CD8-positive, alpha-beta memory T cell (primary cell): ENCODE measurements at regions not wholly inside any gene's neighbourhood (a gene's known extent, or its start where the extent isn't known, plus 50 kb on each side); places are given as distances from the start of the nearest gene placed in this dataset.
"Not testable (repeated sequence)": the region's sequence is repeated elsewhere in the genome, so short reads cannot be mapped to it uniquely, and the experiment has no call there.

Source experiments
- CTCF ChIA-PET: fragments of 350-600 bp; sonication (Branson Sonifier 250); formaldehyde crosslinking; loops from one replicate; lab custom pipeline; 2021; ENCODE audit warnings: antibody characterized with exemption; lab: Charles Lee
- POLR2A ChIA-PET: fragments of 350-600 bp; sonication (Branson Sonifier 250); formaldehyde crosslinking; loops from one replicate; lab custom pipeline; 2021; ENCODE audit warnings: antibody characterized with exemption; lab: Charles Lee
- DNase-seq, 5 donors: peaks; one replicate each; pipeline versions ENCODE4 v3.0.0 to v3.0.0-alpha.2; 2020 to 2022; ENCODE audit warnings: mixed read lengths in 1 of 5
- H3K27ac ChIP-seq: one replicate; pipeline ENCODE4 v1.7.0; 2013; ENCODE audit warnings: low read depth, mild to moderate bottlenecking, low read length, moderate library complexity
- H3K27me3 ChIP-seq: 2 replicates; pipeline ENCODE4 v1.7.0; 2013; ENCODE audit warnings: low read length, mild to moderate bottlenecking; ENCODE audit not compliant: insufficient read depth, poor library complexity, severe bottlenecking
- H3K36me3 ChIP-seq: 2 replicates; pipeline ENCODE4 v1.7.0; 2013; ENCODE audit warnings: mild to moderate bottlenecking, low read length, moderate library complexity; ENCODE audit not compliant: insufficient read depth
- H3K4me1 ChIP-seq: 2 replicates; pipeline ENCODE4 v1.7.0; 2013; ENCODE audit warnings: mild to moderate bottlenecking, low read length, moderate library complexity; ENCODE audit not compliant: insufficient read depth
- H3K4me3 ChIP-seq: 2 replicates; pipeline ENCODE4 v1.7.0; 2013; ENCODE audit warnings: mild to moderate bottlenecking, low read length
- H3K9me3 ChIP-seq: 2 replicates; pipeline ENCODE4 v1.7.0; 2013; ENCODE audit warnings: mild to moderate bottlenecking, low read length
- H3K27ac Mint-ChIP-seq, 8 donors: one replicate each; pipeline ENCODE4 v1.8.0; 2020 to 2021; ENCODE audit warnings: mixed read lengths in 8 of 8, mild to moderate bottlenecking in 6 of 8, inconsistent platforms in 3 of 8, moderate library complexity in 3 of 8
- H3K27me3 Mint-ChIP-seq, 2 donors: one replicate each; pipeline ENCODE4 v1.8.0; 2020 to 2021; ENCODE audit warnings: mixed read lengths in 2 of 2, mild to moderate bottlenecking in 1 of 2, moderate library complexity in 1 of 2
- H3K36me3 Mint-ChIP-seq, 3 donors: one replicate each; pipeline ENCODE4 v1.8.0; 2020 to 2021; ENCODE audit warnings: mixed read lengths in 3 of 3, inconsistent platforms in 1 of 3, mild to moderate bottlenecking in 1 of 3
- H3K4me1 Mint-ChIP-seq, 3 donors: one replicate each; pipeline ENCODE4 v1.8.0; 2020 to 2021; ENCODE audit warnings: mixed read lengths in 3 of 3, inconsistent platforms in 1 of 3, mild to moderate bottlenecking in 1 of 3
- H3K4me3 Mint-ChIP-seq, 7 donors: one replicate each; pipeline ENCODE4 v1.8.0; 2020 to 2021; ENCODE audit warnings: mixed read lengths in 7 of 7, mild to moderate bottlenecking in 6 of 7, moderate library complexity in 4 of 7, inconsistent platforms in 2 of 7
- H3K9me3 Mint-ChIP-seq, 5 donors: one replicate each; pipeline ENCODE4 v1.8.0; 2020 to 2022; ENCODE audit warnings: mixed read lengths in 5 of 5, mild to moderate bottlenecking in 3 of 5, moderate library complexity in 2 of 5, inconsistent platforms in 1 of 5

DNA sequence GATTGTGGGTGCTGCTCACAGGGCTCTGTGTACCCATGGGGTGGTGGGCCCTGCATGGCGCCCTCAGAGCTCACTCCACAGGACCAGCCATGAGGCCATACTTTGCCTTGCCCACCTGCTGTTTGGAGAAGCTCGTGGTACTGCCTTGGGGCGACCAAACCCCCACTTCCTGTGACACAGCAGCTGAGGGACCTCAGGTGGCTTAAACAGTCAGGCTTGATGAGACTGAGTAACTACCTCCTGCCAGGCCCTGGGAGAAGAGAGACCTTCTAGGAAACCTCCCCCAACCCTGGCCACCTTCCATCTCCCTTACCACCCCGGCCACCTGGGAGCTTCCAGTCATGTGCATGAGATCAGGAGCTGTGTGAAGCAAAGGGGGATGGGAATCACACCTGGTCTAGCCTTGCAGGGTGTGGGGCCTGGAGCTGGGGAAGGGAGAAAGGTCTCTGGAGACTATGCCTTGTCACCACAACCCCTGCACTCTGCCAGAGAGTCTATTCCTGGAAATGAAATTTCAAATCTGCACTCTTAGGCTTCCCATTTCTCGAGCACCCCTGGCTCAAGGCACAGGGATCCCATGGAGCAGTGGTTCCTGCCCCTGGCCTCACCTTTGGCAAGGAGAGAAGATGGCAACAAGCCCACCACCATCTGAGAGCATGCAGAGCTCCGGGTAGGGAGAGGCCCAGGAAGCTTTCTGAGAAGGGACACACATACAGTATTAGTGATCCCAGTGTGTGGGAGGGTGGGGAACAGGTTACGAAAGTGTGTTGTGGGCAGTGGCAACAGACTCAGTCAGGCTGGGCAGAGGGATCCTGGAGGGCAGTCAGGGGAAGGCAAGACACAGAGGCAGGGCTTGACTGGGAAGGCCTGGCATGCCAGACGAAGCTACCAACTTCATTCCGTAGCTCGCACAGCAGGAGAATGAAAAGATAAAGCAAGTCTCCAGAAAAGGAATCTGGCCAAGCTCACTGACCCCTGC lies 125.0 kb downstream of the URI1 start:
- POLR2A ChIA-PET, result no interaction called here
- H3K9me3 Mint-ChIP-seq, result no peaks in the 10 kb centered on the region
- Histone ChIP-seq H3K27ac (no peak overlapping the region), H3K36me3 (no peaks in the 10 kb centered on the region), H3K4me1 (no peaks in the 10 kb centered on the region), H3K4me3 (no peak overlapping the region), H3K9me3 (no peaks in the 10 kb centered on the region), H3K27me3 (no peaks in the 10 kb centered on the region)
- no peaks in the 10 kb centered on the region for H3K36me3 Mint-ChIP-seq
- H3K27me3 Mint-ChIP-seq, result peaks cover 7 to 10% of the 10 kb centered on the region in 2 donors
- H3K4me3 Mint-ChIP-seq, result no peak overlapping the region
- CTCF ChIA-PET, result no interaction called here
- H3K4me1 Mint-ChIP-seq, result no peaks in the 10 kb centered on the region
- DNase-seq, result no peak
- peak overlapping the region in 1 of 8 donors; percentile 9 for H3K27ac Mint-ChIP-seq

DNA sequence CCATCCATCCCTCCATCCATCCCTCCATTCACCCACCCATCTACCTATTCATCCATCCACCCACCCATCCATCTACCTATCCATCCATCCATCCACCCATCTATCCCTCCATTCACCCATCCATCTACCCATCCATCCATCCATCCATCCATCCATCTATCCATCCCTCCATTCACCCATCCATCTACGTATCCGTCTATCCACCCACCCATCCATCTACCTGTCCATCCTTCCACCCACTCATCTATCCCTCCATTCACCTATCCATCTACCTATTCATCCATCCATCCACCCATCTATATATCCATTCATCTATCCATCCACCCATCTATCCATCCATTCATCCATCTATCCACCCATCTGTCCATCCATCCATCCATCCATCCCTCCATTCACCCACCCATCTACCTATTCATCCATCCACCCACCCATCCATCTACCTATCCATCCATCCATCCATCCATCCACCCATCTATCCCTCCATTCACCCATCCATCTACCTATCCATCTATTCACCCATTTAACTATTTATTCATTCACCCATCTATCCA lies 126.0 kb downstream of the URI1 start:
- H3K27ac ChIP-seq, H3K4me3 Mint-ChIP-seq, H3K36me3 ChIP-seq, H3K27me3 ChIP-seq, H3K36me3 Mint-ChIP-seq, POLR2A ChIA-PET, H3K4me1 ChIP-seq, H3K4me1 Mint-ChIP-seq, H3K4me3 ChIP-seq, CTCF ChIA-PET, H3K9me3 Mint-ChIP-seq, DNase-seq, H3K9me3 ChIP-seq: not testable (repeated sequence)
- H3K27ac Mint-ChIP-seq, result peak overlapping the region in 1 of 8 donors; percentile 74
- peaks cover 7 to 12% of the 10 kb centered on the region in 2 donors for H3K27me3 Mint-ChIP-seq

- H3K27ac ChIP-seq, result no peak overlapping the region
- H3K4me1 Mint-ChIP-seq, result no peaks in the 10 kb centered on the region
- H3K27me3 Mint-ChIP-seq, result peaks cover 7 to 12% of the 10 kb centered on the region in 2 donors
- H3K4me3 Mint-ChIP-seq, result no peak overlapping the region
- POLR2A ChIA-PET, result no interaction called here
- no peaks in the 10 kb centered on the region for H3K9me3 Mint-ChIP-seq
- H3K27ac Mint-ChIP-seq, result no peak overlapping the region
- H3K36me3 ChIP-seq, result no peaks in the 10 kb centered on the region
- H3K9me3 ChIP-seq, result no peaks in the 10 kb centered on the region
- no peak overlapping the region for H3K4me3 ChIP-seq
- no peaks in the 10 kb centered on the region for H3K27me3 ChIP-seq
- H3K36me3 Mint-ChIP-seq, result no peaks in the 10 kb centered on the region
- DNase-seq, result no peak
- CTCF ChIA-PET, result no interaction called here
- no peaks in the 10 kb centered on the region for H3K4me1 ChIP-seq
These were observed 126.7 kb downstream of the URI1 start for GRCh38 chr19:30068528-30069395.

- Mint-ChIP-seq H3K4me3 (no peak overlapping the region), H3K36me3 (no peaks in the 10 kb centered on the region), H3K4me1 (no peaks in the 10 kb centered on the region), H3K27me3 (peaks cover 7 to 16% of the 10 kb centered on the region in 2 donors), H3K27ac (no peak overlapping the region), H3K9me3 (no peaks in the 10 kb centered on the region)
- Histone ChIP-seq H3K4me3 (no peak overlapping the region), H3K27ac (no peak overlapping the region), H3K27me3 (no peaks in the 10 kb centered on the region), H3K4me1 (no peaks in the 10 kb centered on the region), H3K36me3 (no peaks in the 10 kb centered on the region), H3K9me3 (no peaks in the 10 kb centered on the region)
- DNase-seq, result no peak
- ChIA-PET CTCF (no interaction called here), POLR2A (no interaction called here)
These were observed 127.6 kb downstream of the URI1 start for GRCh38 chr19:30069535-30070197.

DNA sequence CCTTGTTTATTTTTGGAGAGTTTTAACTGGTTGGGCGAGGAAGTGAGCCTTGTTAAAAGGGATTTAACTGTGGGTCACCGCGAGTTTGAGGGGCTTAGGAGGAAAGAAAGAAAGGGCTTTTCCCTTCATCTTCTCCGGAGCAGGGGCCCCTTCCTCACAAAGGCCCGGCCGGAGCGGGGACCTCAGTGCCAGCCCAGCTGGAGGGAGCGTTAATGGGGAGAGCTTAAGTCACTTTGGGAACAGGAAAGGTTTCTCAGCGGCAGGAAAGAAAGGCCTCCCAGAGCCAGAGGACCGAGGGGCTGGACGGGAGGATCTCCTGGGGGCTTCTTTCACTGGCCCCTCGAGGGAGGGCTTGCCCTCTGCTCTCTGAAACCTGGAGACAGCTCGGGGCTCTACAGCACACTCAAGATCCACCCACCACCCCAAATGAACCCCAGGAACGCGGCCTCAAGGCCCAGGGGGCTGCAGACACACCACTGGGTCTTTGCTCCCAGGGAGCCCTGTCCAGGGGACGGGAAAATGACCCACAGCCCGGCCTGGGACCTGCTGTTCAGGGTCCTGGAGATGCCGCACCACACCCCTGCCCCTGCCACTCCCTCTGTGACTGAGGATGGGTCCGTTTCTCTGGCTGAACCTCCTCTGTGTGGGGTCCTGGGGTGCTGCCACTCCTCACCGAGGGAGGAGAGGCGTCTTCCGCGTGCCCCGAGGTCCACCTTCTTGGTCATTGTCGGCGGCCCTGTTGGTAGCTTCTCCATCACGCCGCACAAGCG lies 128.3 kb downstream of the URI1 start:
- Mint-ChIP-seq H3K4me1 (no peaks in the 10 kb centered on the region), H3K9me3 (no peaks in the 10 kb centered on the region), H3K36me3 (no peaks in the 10 kb centered on the region), H3K27me3 (peaks cover 4 to 18% of the 10 kb centered on the region in 2 donors), H3K27ac (no peak overlapping the region), H3K4me3 (no peak overlapping the region)
- no peak for DNase-seq
- ChIA-PET CTCF (no interaction called here), POLR2A (no interaction called here)
- Histone ChIP-seq H3K27ac (no peak overlapping the region), H3K4me1 (no peaks in the 10 kb centered on the region), H3K4me3 (no peak overlapping the region), H3K36me3 (no peaks in the 10 kb centered on the region), H3K9me3 (no peaks in the 10 kb centered on the region), H3K27me3 (no peaks in the 10 kb centered on the region)

- no peak for DNase-seq
- CTCF ChIA-PET, result no interaction called here
These were observed 129.1 kb downstream of the URI1 start for GRCh38 chr19:30070968-30071632.

DNA sequence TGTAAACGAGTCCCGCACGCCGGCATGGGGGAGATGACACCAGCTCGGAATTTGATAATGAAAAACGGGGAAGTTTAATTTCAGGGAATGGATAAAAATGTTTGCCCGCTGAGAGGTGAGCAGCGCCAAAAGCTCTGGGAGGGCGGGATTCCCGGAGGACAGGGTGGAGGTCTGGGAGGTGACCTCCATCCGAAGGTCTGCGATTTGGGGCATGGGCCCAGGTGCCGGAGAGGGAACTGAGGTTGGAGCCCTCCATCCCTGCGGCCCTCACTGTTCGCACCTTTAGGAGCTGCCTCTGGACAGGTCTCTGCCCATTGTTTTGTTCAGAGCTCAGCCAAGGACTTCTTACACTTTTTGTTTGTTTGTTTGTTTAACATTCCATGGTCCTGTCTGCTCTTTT lies 129.8 kb downstream of the URI1 start:
- Mint-ChIP-seq H3K27ac (no peak overlapping the region), H3K4me3 (no peak overlapping the region), H3K36me3 (no peaks in the 10 kb centered on the region), H3K9me3 (peaks cover 0 to 2% (median 0%) of the 10 kb centered on the region in 5 donors), H3K27me3 (peaks cover 4 to 19% of the 10 kb centered on the region in 2 donors), H3K4me1 (no peaks in the 10 kb centered on the region)
- Histone ChIP-seq H3K27ac (no peak overlapping the region), H3K4me1 (no peaks in the 10 kb centered on the region), H3K27me3 (no peaks in the 10 kb centered on the region), H3K36me3 (no peaks in the 10 kb centered on the region), H3K4me3 (no peak overlapping the region), H3K9me3 (no peaks in the 10 kb centered on the region)
- CTCF ChIA-PET, result no interaction called here
- POLR2A ChIA-PET, result no interaction called here
- no peak for DNase-seq

More at GRCh38 chr19:30070968-30071632, 129.1 kb downstream of the URI1 start:
- no peak overlapping the region for H3K27ac Mint-ChIP-seq
- peaks cover 4 to 19% of the 10 kb centered on the region in 2 donors for H3K27me3 Mint-ChIP-seq
- no peak overlapping the region for H3K27ac ChIP-seq
- no peaks in the 10 kb centered on the region for H3K4me1 Mint-ChIP-seq
- H3K9me3 ChIP-seq, result no peaks in the 10 kb centered on the region
- no peaks in the 10 kb centered on the region for H3K36me3 ChIP-seq
- H3K9me3 Mint-ChIP-seq, result peaks cover 0 to 2% (median 0%) of the 10 kb centered on the region in 5 donors
- no peak overlapping the region for H3K4me3 Mint-ChIP-seq
- no peaks in the 10 kb centered on the region for H3K36me3 Mint-ChIP-seq
- no peak overlapping the region for H3K4me3 ChIP-seq
- H3K27me3 ChIP-seq, result no peaks in the 10 kb centered on the region
- POLR2A ChIA-PET, result no interaction called here
- no peaks in the 10 kb centered on the region for H3K4me1 ChIP-seq
